ENCODE measurements at regions not wholly inside any gene's neighbourhood (a gene's known extent, or its start where the extent isn't known, plus 50 kb on each side); places are given as distances from the start of the nearest gene placed in this dataset.

- H3K27me3 ChIP-seq = no peaks in the 10 kb centered on the region
- TF ChIP-seq EP300 (IDR thresholded peaks at IDR 0.05) (no peak), POLR2AphosphoS5 (IDR thresholded peaks at IDR 0.05) (no peak), CTCF (IDR thresholded peaks at IDR 0.05) (no peak), POLR2A (IDR thresholded peaks at IDR 0.05) (no peak)
- ATAC-seq (ENCODE audit: low FRiP score in 2 of 2) = no peak
- WGBS, 2 donors = 70 to 71% methylated on average over 1 of the region's 1 CpG
- no peaks in the 10 kb centered on the region for H3K9me3 ChIP-seq
- no peak overlapping the region for H3K27ac ChIP-seq
- DNase-seq = no peak
- no peak overlapping the region for H3K4me3 ChIP-seq
- H3K36me3 ChIP-seq = no peaks in the 10 kb centered on the region
- no peaks in the 10 kb centered on the region for H3K4me1 ChIP-seq
Observed at GRCh38 chr10:109127363-109127762, 795.9 kb downstream of the XPNPEP1 start.

- H3K27me3 ChIP-seq = no peaks in the 10 kb centered on the region
- H3K9me3 ChIP-seq = no peaks in the 10 kb centered on the region
- no peaks in the 10 kb centered on the region for H3K36me3 ChIP-seq
- 73 to 83% methylated on average over 3 of the region's 3 CpGs for WGBS, 2 donors
- ATAC-seq (ENCODE audit: low FRiP score in 2 of 2) (no peak), DNase-seq (no peak)
- no peak for TF ChIP-seq EP300 (IDR thresholded peaks at IDR 0.05)
- TF ChIP-seq POLR2A (IDR thresholded peaks at IDR 0.05) = no peak
- TF ChIP-seq CTCF (IDR thresholded peaks at IDR 0.05) = no peak
- TF ChIP-seq POLR2AphosphoS5 (IDR thresholded peaks at IDR 0.05) = no peak
- H3K4me1 ChIP-seq = no peaks in the 10 kb centered on the region
- H3K27ac ChIP-seq = no peak overlapping the region
- no peak overlapping the region for H3K4me3 ChIP-seq
Observed at GRCh38 chr10:109126541-109126940, 796.8 kb downstream of the XPNPEP1 start.

- WGBS, 2 donors = 47 to 72% methylated on average over 1 of the region's 1 CpG
- Histone ChIP-seq H3K27ac (no peak overlapping the region), H3K4me1 (no peaks in the 10 kb centered on the region), H3K4me3 (no peak overlapping the region), H3K36me3 (no peaks in the 10 kb centered on the region), H3K9me3 (no peaks in the 10 kb centered on the region), H3K27me3 (no peaks in the 10 kb centered on the region)
- TF ChIP-seq POLR2AphosphoS5 (IDR thresholded peaks at IDR 0.05) (no peak), POLR2A (IDR thresholded peaks at IDR 0.05) (no peak), CTCF (IDR thresholded peaks at IDR 0.05) (no peak), EP300 (IDR thresholded peaks at IDR 0.05) (no peak)
- DNase-seq (no peak), ATAC-seq (ENCODE audit: low FRiP score in 2 of 2) (no peak)
Observed at GRCh38 chr10:109126016-109126415, 797.3 kb downstream of the XPNPEP1 start.

GRCh38 chr10:109115179-109115578 lies 808.1 kb downstream of the XPNPEP1 start:
- TF ChIP-seq POLR2AphosphoS5 (IDR thresholded peaks at IDR 0.05) = no peak
- no peak for TF ChIP-seq EP300 (IDR thresholded peaks at IDR 0.05)
- no peak for TF ChIP-seq CTCF (IDR thresholded peaks at IDR 0.05)
- no peak for TF ChIP-seq POLR2A (IDR thresholded peaks at IDR 0.05)
- H3K4me3 ChIP-seq = no peak overlapping the region
- H3K27ac ChIP-seq = no peak overlapping the region
- no peaks in the 10 kb centered on the region for H3K36me3 ChIP-seq
- ATAC-seq (ENCODE audit: low FRiP score in 2 of 2) (peak in 1 of 2 donors; percentile 27), DNase-seq (no peak)
- H3K4me1 ChIP-seq = no peaks in the 10 kb centered on the region
- H3K9me3 ChIP-seq = peaks cover 0 to 20% (median 5%) of the 10 kb centered on the region in 4 donors
- 62 to 66% methylated on average over 2 of the region's 2 CpGs for WGBS, 2 donors
- no peaks in the 10 kb centered on the region for H3K27me3 ChIP-seq

GRCh38 chr10:109114579-109114978 lies 808.7 kb downstream of the XPNPEP1 start:
- peaks cover 0 to 20% (median 5%) of the 10 kb centered on the region in 4 donors for H3K9me3 ChIP-seq
- ATAC-seq (ENCODE audit: low FRiP score in 2 of 2) (no peak), DNase-seq (no peak)
- no peaks in the 10 kb centered on the region for H3K36me3 ChIP-seq
- no peaks in the 10 kb centered on the region for H3K4me1 ChIP-seq
- H3K27ac ChIP-seq = no peak overlapping the region
- no peak overlapping the region for H3K4me3 ChIP-seq
- WGBS, 2 donors = 85 to 86% methylated on average over 2 of the region's 2 CpGs
- no peaks in the 10 kb centered on the region for H3K27me3 ChIP-seq
- TF ChIP-seq POLR2A (IDR thresholded peaks at IDR 0.05) = no peak
- TF ChIP-seq EP300 (IDR thresholded peaks at IDR 0.05) = no peak
- TF ChIP-seq POLR2AphosphoS5 (IDR thresholded peaks at IDR 0.05) = no peak
- TF ChIP-seq CTCF (IDR thresholded peaks at IDR 0.05) = no peak

Measured in upper lobe of left lung (tissue), 6 donors.